ENCODE measurements at regions not wholly inside any gene's neighbourhood (a gene's known extent, or its start where the extent isn't known, plus 50 kb on each side); places are given as distances from the start of the nearest gene placed in this dataset.

DNA sequence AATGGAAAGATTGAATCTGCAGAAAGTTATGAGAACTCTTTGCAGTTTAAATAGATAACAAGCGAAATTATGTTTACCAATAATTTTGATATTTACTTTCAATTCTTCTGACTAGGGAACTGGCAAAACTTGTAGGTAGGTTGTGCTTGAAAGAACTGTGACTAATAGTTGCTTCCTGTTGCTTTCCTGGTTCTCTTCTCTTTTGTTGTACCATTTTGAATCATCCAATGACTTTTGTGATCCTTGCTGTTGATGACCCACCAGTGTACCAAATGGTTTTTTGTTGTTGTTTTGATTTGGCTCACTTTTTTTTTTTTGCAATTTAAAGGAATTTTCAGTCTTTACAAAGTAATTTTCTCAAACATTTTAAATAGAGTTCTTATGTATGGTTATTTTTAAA, 64.9 kb upstream of the DCBLD2 start:
- no peak overlapping the region for H3K18ac ChIP-seq (ENCODE audit: insufficient read length, low read depth, low read length)
- no peaks in the 10 kb centered on the region; the same call in 1 of the 2 replicates for H3K4me1 ChIP-seq (ENCODE audit: insufficient read depth, low read length)
- no peaks in the 10 kb centered on the region for H4K20me1 ChIP-seq (ENCODE audit: control insufficient read depth, insufficient read depth, insufficient read length)
- no peak overlapping the region for H4K5ac ChIP-seq (ENCODE audit: insufficient read length, low read depth, low read length)
- no peaks in the 10 kb centered on the region for H3K9me3 ChIP-seq (ENCODE audit: control insufficient read depth, low read depth, low read length)
- no peak overlapping the region for H3K27ac ChIP-seq (ENCODE audit: insufficient read length, low read depth, low read length)
- no peak overlapping the region for H3K23ac ChIP-seq (ENCODE audit: insufficient read length, low read depth, low read length)
- Mint-ChIP-seq H3K4me3 (no peak overlapping the region), H3K27ac (no peak overlapping the region), H3K9me3 (no peaks in the 10 kb centered on the region), H3K4me1 (no peaks in the 10 kb centered on the region), H3K27me3 (ENCODE audit: low read depth) (no peaks in the 10 kb centered on the region), H3K36me3 (ENCODE audit: insufficient read depth in 1 of 3, low read depth in 3 of 3) (no peaks in the 10 kb centered on the region)
- H3K23me2 ChIP-seq (ENCODE audit: insufficient read length, low read depth, low read length, poor library complexity, severe bottlenecking) = no peaks in the 10 kb centered on the region
- H2AK5ac ChIP-seq (ENCODE audit: insufficient read length, low read length) = no peak overlapping the region
- no peak overlapping the region for H2BK20ac ChIP-seq (ENCODE audit: low read depth, low read length, poor library complexity, severe bottlenecking)
- H3K79me1 ChIP-seq (ENCODE audit: insufficient read depth, low read depth, low read length, poor library complexity, severe bottlenecking) = no peaks in the 10 kb centered on the region
- H3T11ph ChIP-seq (ENCODE audit: low read length) = no peak overlapping the region
- no peak for DNase-seq
- no peak overlapping the region for H4K8ac ChIP-seq (replicated peaks; ENCODE audit: insufficient read length, low read depth, low read length)
- no peak overlapping the region for H3K4ac ChIP-seq (ENCODE audit: low read depth, low read length)
- no peak overlapping the region for H2BK12ac ChIP-seq (ENCODE audit: insufficient read length, low read depth, low read length)
- H2BK5ac ChIP-seq (ENCODE audit: insufficient read length, low read length) = no peak overlapping the region
- H3K9ac ChIP-seq (ENCODE audit: extremely low read depth, insufficient read length, low read length) = no peak overlapping the region
- H4K91ac ChIP-seq (ENCODE audit: insufficient read length, low read depth, low read length) = no peak overlapping the region
- no peaks in the 10 kb centered on the region for H3K79me2 ChIP-seq (ENCODE audit: insufficient read depth, low read length)
- TF ChIP-seq, protein P1, sequence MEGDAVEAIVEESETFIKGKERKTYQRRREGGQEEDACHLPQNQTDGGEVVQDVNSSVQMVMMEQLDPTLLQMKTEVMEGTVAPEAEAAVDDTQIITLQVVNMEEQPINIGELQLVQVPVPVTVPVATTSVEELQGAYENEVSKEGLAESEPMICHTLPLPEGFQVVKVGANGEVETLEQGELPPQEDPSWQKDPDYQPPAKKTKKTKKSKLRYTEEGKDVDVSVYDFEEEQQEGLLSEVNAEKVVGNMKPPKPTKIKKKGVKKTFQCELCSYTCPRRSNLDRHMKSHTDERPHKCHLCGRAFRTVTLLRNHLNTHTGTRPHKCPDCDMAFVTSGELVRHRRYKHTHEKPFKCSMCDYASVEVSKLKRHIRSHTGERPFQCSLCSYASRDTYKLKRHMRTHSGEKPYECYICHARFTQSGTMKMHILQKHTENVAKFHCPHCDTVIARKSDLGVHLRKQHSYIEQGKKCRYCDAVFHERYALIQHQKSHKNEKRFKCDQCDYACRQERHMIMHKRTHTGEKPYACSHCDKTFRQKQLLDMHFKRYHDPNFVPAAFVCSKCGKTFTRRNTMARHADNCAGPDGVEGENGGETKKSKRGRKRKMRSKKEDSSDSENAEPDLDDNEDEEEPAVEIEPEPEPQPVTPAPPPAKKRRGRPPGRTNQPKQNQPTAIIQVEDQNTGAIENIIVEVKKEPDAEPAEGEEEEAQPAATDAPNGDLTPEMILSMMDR (conservative IDR thresholded peaks at IDR 0.05) = no peak
- H3K27me3 ChIP-seq (ENCODE audit: insufficient read depth, low read length) = no peaks in the 10 kb centered on the region
- no peak overlapping the region for H3K14ac ChIP-seq (ENCODE audit: insufficient read depth, low read length)
- no peak overlapping the region for H3K56ac ChIP-seq (ENCODE audit: insufficient read length, low read depth, low read length)
- H2BK15ac ChIP-seq (ENCODE audit: low read depth, low read length) = no peak overlapping the region
- H3K4me2 ChIP-seq (ENCODE audit: insufficient read depth, insufficient read length, low read length) = no peak overlapping the region
- no peak overlapping the region for H2BK120ac ChIP-seq (ENCODE audit: low read depth, low read length, poor library complexity, severe bottlenecking)
- no peak overlapping the region for H2AFZ ChIP-seq (ENCODE audit: low read length)
- no CpG with 5 or more reads among the region's 1 CpG for WGBS (ENCODE audit: extremely low coverage, insufficient read length, low lambda C conversion rate)
